Body of pancreas (tissue), 4 donors: ENCODE measurements at regions not wholly inside any gene's neighbourhood (a gene's known extent, or its start where the extent isn't known, plus 50 kb on each side); places are given as distances from the start of the nearest gene placed in this dataset.

ENCODE experiments used
- CTCF ChIP-seq, 7 experiments: fragments of 450-650 bp in 4 of 7; fragments of 200-600 bp in 3 of 7; sonication (generic) in 3 of 7; IDR thresholded peaks; one replicate each; pipeline ENCODE4 v1.5.1; 2016 to 2019; ENCODE audit warnings: antibody characterized with exemption in 7 of 7
- POLR2A ChIP-seq, 3 donors: fragments of 450-650 bp; IDR thresholded peaks; one replicate each; pipeline ENCODE4 v1.6.1; 2016; ENCODE audit warnings: antibody characterized with exemption in 3 of 3, mild to moderate bottlenecking in 2 of 3

GRCh38 chr17:33910200-33910857 lies 344.8 kb upstream of the CCL2 start:
- TF ChIP-seq POLR2A (IDR thresholded peaks at IDR 0.05) (no peak), CTCF (IDR thresholded peaks at IDR 0.05) (no peak)
